Adrenal gland (tissue), 5 donors: ENCODE measurements at regions not wholly inside any gene's neighbourhood (a gene's known extent, or its start where the extent isn't known, plus 50 kb on each side); places are given as distances from the start of the nearest gene placed in this dataset.

Source experiments
- POLR2A ChIP-seq, 2 donors: fragments of 450-650 bp; IDR thresholded peaks; one replicate each; pipeline ENCODE4 v1.6.1; 2017; ENCODE audit warnings: antibody characterized with exemption in 2 of 2, mild to moderate bottlenecking in 2 of 2, moderate library complexity in 1 of 2
- TF ChIP-seq, protein P1 (sequence below), 6 experiments: fragments of 450-650 bp in 4 of 6; fragments of 200-600 bp in 2 of 6; sonication (generic) in 1 of 6; IDR thresholded peaks; 1 replicate in 5 of 6; 2 replicates in 1 of 6; pipeline versions ENCODE4 v1.5.1 to v1.8.0; 2016 to 2021; ENCODE audit warnings: antibody characterized with exemption in 6 of 6, mild to moderate bottlenecking in 2 of 6, moderate library complexity in 1 of 6
- donor health status: DM: no; HTN: no; CAD: no.

DNA sequence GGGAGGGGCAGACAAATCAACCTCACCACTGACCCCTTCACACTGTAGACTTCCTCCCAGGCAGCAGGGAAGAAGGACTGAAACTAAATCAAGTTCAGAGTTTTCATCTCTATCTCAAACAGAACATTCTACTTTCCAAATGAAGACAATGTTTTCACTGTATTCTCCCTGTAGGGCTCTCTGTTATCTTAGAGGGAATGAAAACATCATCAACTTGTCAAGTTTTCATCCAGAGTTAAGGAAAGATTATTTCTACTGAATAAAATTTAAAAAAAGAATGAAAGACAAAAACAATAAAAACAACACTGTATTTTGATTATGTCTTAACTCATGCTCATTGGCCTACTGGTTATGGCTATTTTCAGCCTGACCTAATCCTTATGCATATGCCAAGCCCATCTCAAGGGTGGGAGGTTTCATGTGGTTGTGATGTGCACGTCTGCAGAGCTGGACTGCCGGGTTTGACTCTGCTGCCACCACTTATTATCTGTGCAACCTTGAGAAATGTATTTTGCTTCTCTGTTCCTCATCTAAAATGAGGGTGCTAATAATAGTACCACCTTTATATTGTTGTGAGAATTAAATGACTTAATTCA lies 152.0 kb upstream of the AVPR1A start:
- TF ChIP-seq, protein P1, sequence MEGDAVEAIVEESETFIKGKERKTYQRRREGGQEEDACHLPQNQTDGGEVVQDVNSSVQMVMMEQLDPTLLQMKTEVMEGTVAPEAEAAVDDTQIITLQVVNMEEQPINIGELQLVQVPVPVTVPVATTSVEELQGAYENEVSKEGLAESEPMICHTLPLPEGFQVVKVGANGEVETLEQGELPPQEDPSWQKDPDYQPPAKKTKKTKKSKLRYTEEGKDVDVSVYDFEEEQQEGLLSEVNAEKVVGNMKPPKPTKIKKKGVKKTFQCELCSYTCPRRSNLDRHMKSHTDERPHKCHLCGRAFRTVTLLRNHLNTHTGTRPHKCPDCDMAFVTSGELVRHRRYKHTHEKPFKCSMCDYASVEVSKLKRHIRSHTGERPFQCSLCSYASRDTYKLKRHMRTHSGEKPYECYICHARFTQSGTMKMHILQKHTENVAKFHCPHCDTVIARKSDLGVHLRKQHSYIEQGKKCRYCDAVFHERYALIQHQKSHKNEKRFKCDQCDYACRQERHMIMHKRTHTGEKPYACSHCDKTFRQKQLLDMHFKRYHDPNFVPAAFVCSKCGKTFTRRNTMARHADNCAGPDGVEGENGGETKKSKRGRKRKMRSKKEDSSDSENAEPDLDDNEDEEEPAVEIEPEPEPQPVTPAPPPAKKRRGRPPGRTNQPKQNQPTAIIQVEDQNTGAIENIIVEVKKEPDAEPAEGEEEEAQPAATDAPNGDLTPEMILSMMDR (IDR thresholded peaks at IDR 0.05): no peak
- no peak for TF ChIP-seq POLR2A (IDR thresholded peaks at IDR 0.05)
